Heart left ventricle (tissue), 16 donors: ENCODE measurements at regions not wholly inside any gene's neighbourhood (a gene's known extent, or its start where the extent isn't known, plus 50 kb on each side); places are given as distances from the start of the nearest gene placed in this dataset.

Experiments
- ATAC-seq, 4 donors: fragments of 200-7000 bp; cut with Tn5 transposase; one replicate each; pipeline ENCODE4 v1.9.1; 2020 to 2022; ENCODE audit warnings: moderate library complexity in 4 of 4, mild to moderate bottlenecking in 3 of 4, moderate number of reproducible peaks in 1 of 4
- DNase-seq, 5 donors: peaks; one replicate each; pipeline ENCODE4 v3.0.0-alpha.2; 2020
- H3K27ac ChIP-seq, 12 donors: fragments of 200-600 bp; sonication (generic) in 4 of 12; one replicate each; pipeline versions ENCODE4 v1.5.0 to v1.8.0; 2016 to 2022; ENCODE audit warnings: mild to moderate bottlenecking in 2 of 12
- H3K27me3 ChIP-seq, 9 donors: fragments of 200-600 bp; sonication (generic) in 2 of 9; one replicate each; pipeline versions ENCODE4 v1.5.1 to v1.8.0; 2016 to 2022; ENCODE audit warnings: mild to moderate bottlenecking in 3 of 9
- H3K36me3 ChIP-seq, 9 donors: fragments of 200-600 bp; sonication (generic) in 2 of 9; one replicate each; pipeline versions ENCODE4 v1.5.0 to v1.8.0; 2018 to 2022; ENCODE audit warnings: mild to moderate bottlenecking in 2 of 9
- H3K4me1 ChIP-seq, 12 donors: fragments of 200-600 bp; sonication (generic) in 4 of 12; one replicate each; pipeline versions ENCODE4 v1.5.0 to v1.8.0; 2016 to 2022; ENCODE audit warnings: mild to moderate bottlenecking in 3 of 12
- H3K4me3 ChIP-seq, 12 donors: fragments of 200-600 bp; sonication (generic) in 4 of 12; one replicate each; pipeline versions ENCODE4 v1.5.0 to v1.8.0; 2017 to 2022; ENCODE audit warnings: mild to moderate bottlenecking in 9 of 12, moderate library complexity in 4 of 12
- H3K9me3 ChIP-seq, 12 donors: fragments of 200-600 bp; sonication (generic) in 4 of 12; one replicate each; pipeline versions ENCODE4 v1.5.0 to v1.8.0; 2016 to 2022; ENCODE audit warnings: mild to moderate bottlenecking in 1 of 12
- CTCF ChIP-seq, 12 donors: fragments of 200-600 bp; sonication (generic) in 4 of 12; IDR thresholded peaks; one replicate each; pipeline versions ENCODE4 v1.5.0 to v1.8.0; 2018 to 2022; ENCODE audit warnings: antibody characterized with exemption in 12 of 12, mild to moderate bottlenecking in 5 of 12
- POLR2A ChIP-seq, 2 donors: fragments of 450-650 bp; IDR thresholded peaks; one replicate each; pipeline ENCODE4 v1.6.1; 2017; ENCODE audit warnings: antibody characterized with exemption in 2 of 2, mild to moderate bottlenecking in 2 of 2, moderate library complexity in 2 of 2
- WGBS, 4 donors: extraction: QIAGEN DNeasy Blood & Tissue Kit in 2 of 4; methylation state at CpG; one replicate each; pipeline versions ENCODE4 v1.1.5 to v1.1.7; 2013 to 2018; 5-methylcytosine and 5-hydroxymethylcytosine counted together
- intact Hi-C, 10 donors: fragments of 100-400 bp; cut with DNase I; formaldehyde crosslinking; loops; one replicate each; pipeline versions ENCODE4 v1.11.1 to v1.14.2; 2022
- donor health status: ischemic (EF 13 %, LVEDD 7.1; RV severe dilation, severe dysfunction).
- donor health status: healthy with polysubstance abuse.
- donor health status: DM: no; HTN: yes; CAD: no.
- donor health status: DM: no; HTN: no; CAD: no.
- donor health status: ischemic (EF 25% LVEDD 6.9; RV normal size, moderate dysfunction).
- donor health status: ischemic (EF 25% LVEDD 5.7; RV mildly dilated, moderate dysfunction).
- donor health status: healthy.
- donor health status: DM: yes; HTN: yes; CAD: no.
- donor health status: ischemic (EF 35%, LVEDD 5.7; RV mildly dilated, moderate dysfunction).
- donor health status: nonischemic (EF 11% LVEDD 7.7; RV severe dilation, severe dysfunction).
- donor health status: DM: yes; HTN: yes; CAD: no.
- donor health status: PGD.
- donor health status: ischemic (EF 29% LVEDD 5.4; RV normal size, mild dysfunction).
- donor health status: nonischemic (EF 23%, LVEDD 6.1; RV moderate dilation, normal function).

GRCh38 chrX:147342197-147342596 is 527.7 kb upstream of the CXorf51A start:
- Histone ChIP-seq H3K27me3 (no peaks in the 10 kb centered on the region), H3K36me3 (no peaks in the 10 kb centered on the region), H3K27ac (no peak overlapping the region), H3K4me3 (no peak overlapping the region), H3K9me3 (no peaks in the 10 kb centered on the region), H3K4me1 (no peaks in the 10 kb centered on the region)
- ATAC-seq = no peak
- DNase-seq = no peak
- no peak for TF ChIP-seq POLR2A (IDR thresholded peaks at IDR 0.05)
- no peak for TF ChIP-seq CTCF (IDR thresholded peaks at IDR 0.05)
- intact Hi-C loops = no loop called here

GRCh38 chrX:147340947-147341346 is 526.4 kb upstream of the CXorf51A start:
- no peak overlapping the region for H3K4me3 ChIP-seq
- DNase-seq = no peak
- H3K36me3 ChIP-seq = no peaks in the 10 kb centered on the region
- TF ChIP-seq CTCF (IDR thresholded peaks at IDR 0.05) = no peak
- 50 to 63% (median 54%) methylated on average over 2 of the region's 2 CpGs for WGBS, 4 donors
- intact Hi-C loops = no loop called here
- H3K9me3 ChIP-seq = peaks cover 0 to 6% (median 0%) of the 10 kb centered on the region in 12 donors
- H3K4me1 ChIP-seq = no peaks in the 10 kb centered on the region
- no peaks in the 10 kb centered on the region for H3K27me3 ChIP-seq
- no peak overlapping the region for H3K27ac ChIP-seq
- ATAC-seq = no peak

- Histone ChIP-seq H3K9me3 (peaks cover 0 to 6% (median 0%) of the 10 kb centered on the region in 12 donors), H3K27ac (no peak overlapping the region), H3K4me3 (no peak overlapping the region), H3K4me1 (no peaks in the 10 kb centered on the region), H3K27me3 (no peaks in the 10 kb centered on the region), H3K36me3 (no peaks in the 10 kb centered on the region)
- no peak for ATAC-seq
- no peak for DNase-seq
- intact Hi-C loops = no loop called here
- TF ChIP-seq CTCF (IDR thresholded peaks at IDR 0.05) (no peak), POLR2A (IDR thresholded peaks at IDR 0.05) (no peak)
- 64 to 81% (median 74%) methylated on average over 5 of the region's 5 CpGs for WGBS, 4 donors
These were observed 519.3 kb upstream of the CXorf51A start for GRCh38 chrX:147333821-147334220.

- WGBS, 4 donors = 76 to 89% (median 81%) methylated on average over 3 of the region's 3 CpGs
- ATAC-seq (no peak), DNase-seq (no peak)
- Histone ChIP-seq H3K4me3 (no peak overlapping the region), H3K27ac (no peak overlapping the region), H3K36me3 (no peaks in the 10 kb centered on the region), H3K9me3 (no peaks in the 10 kb centered on the region), H3K4me1 (no peaks in the 10 kb centered on the region), H3K27me3 (no peaks in the 10 kb centered on the region)
- intact Hi-C loops = no loop called here
- TF ChIP-seq CTCF (IDR thresholded peaks at IDR 0.05) = no peak
- no peak for TF ChIP-seq POLR2A (IDR thresholded peaks at IDR 0.05)
These were observed 508.0 kb upstream of the CXorf51A start for GRCh38 chrX:147322496-147322895.
